ENCODE measurements at regions not wholly inside any gene's neighbourhood (a gene's known extent, or its start where the extent isn't known, plus 50 kb on each side); places are given as distances from the start of the nearest gene placed in this dataset.

- no peak for TF ChIP-seq CTCF (IDR thresholded peaks at IDR 0.05; ENCODE audit: control extremely low read depth, extremely low read depth, low read depth, missing control alignments)
- CTCF ChIA-PET, result no interaction called here
- POLR2A ChIA-PET, result no interaction called here
- DNase-seq (ENCODE audit: extremely low spot score), result no peak
Observed at GRCh38 chr4:164540987-164541386, 212.9 kb upstream of the SMIM31 start.

GRCh38 chr4:164542431-164542830 lies 211.5 kb upstream of the SMIM31 start:
- POLR2A ChIA-PET, result no interaction called here
- DNase-seq (ENCODE audit: extremely low spot score), result no peak
- TF ChIP-seq CTCF (IDR thresholded peaks at IDR 0.05; ENCODE audit: control extremely low read depth, extremely low read depth, low read depth, missing control alignments), result no peak
- CTCF ChIA-PET, result interaction anchor here (1.0 kb wide), 1 partner anchor 15 kb away, joined by 3 read pairs; no protein-coding TSS in a partner anchor

- TF ChIP-seq CTCF (IDR thresholded peaks at IDR 0.05; ENCODE audit: control extremely low read depth, extremely low read depth, low read depth, missing control alignments), result no peak
- DNase-seq (ENCODE audit: extremely low spot score), result no peak
- CTCF ChIA-PET, result no interaction called here
- POLR2A ChIA-PET, result no interaction called here
Observed at GRCh38 chr4:164550989-164551712, 202.8 kb upstream of the SMIM31 start.

- ChIA-PET CTCF (no interaction called here), POLR2A (no interaction called here)
- no peak for DNase-seq (ENCODE audit: extremely low spot score)
- no peak for TF ChIP-seq CTCF (IDR thresholded peaks at IDR 0.05; ENCODE audit: control extremely low read depth, extremely low read depth, low read depth, missing control alignments)
Observed at GRCh38 chr4:164551713-164552040, 202.3 kb upstream of the SMIM31 start.

GRCh38 chr4:164571593-164572390 lies 182.1 kb upstream of the SMIM31 start:
- no peak for TF ChIP-seq CTCF (IDR thresholded peaks at IDR 0.05; ENCODE audit: control extremely low read depth, extremely low read depth, low read depth, missing control alignments)
- CTCF ChIA-PET, result interaction anchor here (1.0 kb wide), 1 partner anchor 8 kb away, joined by 3 read pairs; no protein-coding TSS in a partner anchor
- POLR2A ChIA-PET, result no interaction called here
- no peak for DNase-seq (ENCODE audit: extremely low spot score)

- ChIA-PET POLR2A (no interaction called here), CTCF (interaction anchor here (1.0 kb wide), 1 partner anchor 10 kb away, joined by 3 read pairs; no protein-coding TSS in a partner anchor)
- no peak for DNase-seq (ENCODE audit: extremely low spot score)
- TF ChIP-seq CTCF (IDR thresholded peaks at IDR 0.05; ENCODE audit: control extremely low read depth, extremely low read depth, low read depth, missing control alignments), result no peak
Observed at GRCh38 chr4:164572877-164573279, 181.1 kb upstream of the SMIM31 start.

Measured in GM10248 (cell line).